DOHH2 (cell line): ENCODE measurements at regions not wholly inside any gene's neighbourhood (a gene's known extent, or its start where the extent isn't known, plus 50 kb on each side); places are given as distances from the start of the nearest gene placed in this dataset.

ENCODE experiments used
- EZH2phosphoT487 ChIP-seq: fragments of 200-600 bp; sonication (generic); IDR thresholded peaks from 2 replicates; pipeline ENCODE4 v1.6.1; 2017; ENCODE audit warnings: borderline replicate concordance, mild to moderate bottlenecking, antibody characterized with exemption, low read length, moderate library complexity, mixed read lengths
- TF ChIP-seq, protein P1 (sequence below): fragments of 200-600 bp; sonication (generic); IDR thresholded peaks from one replicate; pipeline ENCODE4 v1.5.1; 2014; ENCODE audit warnings: antibody characterized with exemption, mild to moderate bottlenecking, low read depth, low read length; ENCODE audit not compliant: poor library complexity, severe bottlenecking

DNA sequence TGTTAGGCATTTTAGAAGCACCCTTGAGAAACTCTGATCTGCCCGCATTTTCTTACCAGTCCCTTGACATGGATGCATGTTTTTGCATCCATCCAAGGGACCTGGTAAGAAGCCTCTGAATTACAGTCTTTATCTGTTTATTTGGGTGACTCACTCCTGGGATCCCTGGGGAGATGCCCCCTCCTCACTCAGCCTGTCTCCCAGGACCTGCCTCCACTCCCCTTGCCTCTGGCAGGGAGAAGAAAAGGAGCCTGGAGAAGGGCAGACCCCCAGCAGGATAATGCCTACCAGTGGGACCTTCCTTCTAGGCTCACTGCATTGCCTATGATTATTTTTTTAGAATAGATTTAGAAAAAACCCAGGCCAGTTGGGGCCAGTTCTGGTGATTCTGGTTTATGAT is 329.4 kb downstream of the PTTG2 start:
- TF ChIP-seq, protein P1, sequence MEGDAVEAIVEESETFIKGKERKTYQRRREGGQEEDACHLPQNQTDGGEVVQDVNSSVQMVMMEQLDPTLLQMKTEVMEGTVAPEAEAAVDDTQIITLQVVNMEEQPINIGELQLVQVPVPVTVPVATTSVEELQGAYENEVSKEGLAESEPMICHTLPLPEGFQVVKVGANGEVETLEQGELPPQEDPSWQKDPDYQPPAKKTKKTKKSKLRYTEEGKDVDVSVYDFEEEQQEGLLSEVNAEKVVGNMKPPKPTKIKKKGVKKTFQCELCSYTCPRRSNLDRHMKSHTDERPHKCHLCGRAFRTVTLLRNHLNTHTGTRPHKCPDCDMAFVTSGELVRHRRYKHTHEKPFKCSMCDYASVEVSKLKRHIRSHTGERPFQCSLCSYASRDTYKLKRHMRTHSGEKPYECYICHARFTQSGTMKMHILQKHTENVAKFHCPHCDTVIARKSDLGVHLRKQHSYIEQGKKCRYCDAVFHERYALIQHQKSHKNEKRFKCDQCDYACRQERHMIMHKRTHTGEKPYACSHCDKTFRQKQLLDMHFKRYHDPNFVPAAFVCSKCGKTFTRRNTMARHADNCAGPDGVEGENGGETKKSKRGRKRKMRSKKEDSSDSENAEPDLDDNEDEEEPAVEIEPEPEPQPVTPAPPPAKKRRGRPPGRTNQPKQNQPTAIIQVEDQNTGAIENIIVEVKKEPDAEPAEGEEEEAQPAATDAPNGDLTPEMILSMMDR, result no peak
- TF ChIP-seq EZH2phosphoT487, result no peak
